CD4-positive, alpha-beta T cell (primary cell): ENCODE measurements at regions not wholly inside any gene's neighbourhood (a gene's known extent, or its start where the extent isn't known, plus 50 kb on each side); places are given as distances from the start of the nearest gene placed in this dataset.

Experiments used
- ATAC-seq: fragments of 200-7000 bp; cut with Tn5 transposase; one replicate; pipeline ENCODE4 v1.10.0; 2022; ENCODE audit warnings: mild to moderate bottlenecking; ENCODE audit not compliant: poor library complexity
- CTCF ChIA-PET: fragments of 350-600 bp; sonication (Branson Sonifier 250); formaldehyde crosslinking; loops from one replicate; lab custom pipeline; 2021; ENCODE audit warnings: antibody characterized with exemption, inconsistent platforms; lab: Charles Lee
- POLR2A ChIA-PET: fragments of 350-600 bp; sonication (Branson Sonifier 250); formaldehyde crosslinking; loops from one replicate; lab custom pipeline; 2021; ENCODE audit warnings: antibody characterized with exemption, inconsistent platforms; lab: Charles Lee
- DNase-seq, 14 experiments: peaks; one replicate each; pipeline ENCODE4 v3.0.0-alpha.2; 2013 to 2020; ENCODE audit warnings: mixed read lengths in 2 of 14
- H3K27ac ChIP-seq, 2 donors: one replicate each; pipeline versions ENCODE4 v1.5.1 to v1.7.0; 2013; ENCODE audit warnings: low read length in 2 of 2, low read depth in 1 of 2, mild to moderate bottlenecking in 1 of 2
- H3K27me3 ChIP-seq, 2 experiments: 1 replicate in 1 of 2; 2 replicates in 1 of 2; pipeline versions ENCODE4 v1.6.1 to v1.7.0; 2013; ENCODE audit warnings: low read length in 2 of 2, control low read depth in 1 of 2, mild to moderate bottlenecking in 1 of 2, moderate library complexity in 1 of 2; ENCODE audit not compliant: insufficient read depth in 2 of 2, control insufficient read depth in 1 of 2
- H3K36me3 ChIP-seq: one replicate; pipeline ENCODE4 v1.6.1; 2013; ENCODE audit warnings: low read length, control low read depth; ENCODE audit not compliant: insufficient read depth
- H3K4me1 ChIP-seq: one replicate; pipeline ENCODE4 v1.6.1; 2013; ENCODE audit warnings: low read length, control low read depth; ENCODE audit not compliant: insufficient read depth
- H3K4me3 ChIP-seq: one replicate; pipeline ENCODE4 v1.5.1; 2013; ENCODE audit warnings: mild to moderate bottlenecking, low read length, moderate library complexity
- H3K9me3 ChIP-seq, 2 experiments: 1 replicate in 1 of 2; 2 replicates in 1 of 2; pipeline versions ENCODE4 v1.6.1 to v1.7.0; 2013; ENCODE audit warnings: low read length in 2 of 2, mild to moderate bottlenecking in 2 of 2, control low read depth in 1 of 2, moderate library complexity in 1 of 2; ENCODE audit not compliant: control insufficient read depth in 1 of 2, insufficient read depth in 1 of 2
- H3K27ac Mint-ChIP-seq: one replicate; pipeline ENCODE4 v1.8.0; 2020; ENCODE audit warnings: mixed read lengths
- H3K27me3 Mint-ChIP-seq: one replicate; pipeline ENCODE4 v1.8.0; 2021; ENCODE audit warnings: mixed read lengths
- H3K36me3 Mint-ChIP-seq: one replicate; pipeline ENCODE4 v1.8.0; 2021; ENCODE audit warnings: low read depth, mixed read lengths
- H3K4me1 Mint-ChIP-seq: one replicate; pipeline ENCODE4 v1.8.0; 2021; ENCODE audit warnings: low read depth, mixed read lengths
- H3K4me3 Mint-ChIP-seq: one replicate; pipeline ENCODE4 v1.8.0; 2020; ENCODE audit warnings: mild to moderate bottlenecking, mixed read lengths
- H3K9me3 Mint-ChIP-seq: one replicate; pipeline ENCODE4 v1.8.0; 2020; ENCODE audit warnings: mixed read lengths
- CTCF ChIP-seq: fragments of 200-600 bp; IDR thresholded peaks from one replicate; pipeline ENCODE4 v1.8.0; 2022; ENCODE audit warnings: antibody characterized with exemption, mild to moderate bottlenecking
- intact Hi-C, 2 experiments: fragments of 100-400 bp; cut with DNase I in 1 of 2; cut with micrococcal nuclease in 1 of 2; formaldehyde crosslinking; loops; one replicate each; pipeline versions ENCODE4 v1.15.1 to v1.9.0; 2023 to 2025; cut with DNase I, micrococcal nuclease

GRCh38 chr14:97046967-97047366 is 249.8 kb downstream of the VRK1 start:
- POLR2A ChIA-PET = no interaction called here
- ATAC-seq = no peak
- H3K4me3 Mint-ChIP-seq = no peak overlapping the region

GRCh38 chr14:97052001-97052400 is 254.8 kb downstream of the VRK1 start:
- no peak for TF ChIP-seq CTCF
- Histone ChIP-seq H3K4me3 (no peak overlapping the region), H3K27ac (no peak overlapping the region), H3K9me3 (no peaks in the 10 kb centered on the region), H3K4me1 (no peaks in the 10 kb centered on the region), H3K27me3 (no peaks in the 10 kb centered on the region), H3K36me3 (no peaks in the 10 kb centered on the region)
- intact Hi-C loops = no loop called here
- H3K9me3 Mint-ChIP-seq = no peaks in the 10 kb centered on the region
- ChIA-PET CTCF (no interaction called here), POLR2A (no interaction called here)
- H3K27ac Mint-ChIP-seq = no peak overlapping the region
- H3K4me3 Mint-ChIP-seq = no peak overlapping the region
- no peaks in the 10 kb centered on the region for H3K36me3 Mint-ChIP-seq
- ATAC-seq (no peak), DNase-seq (no peak)
- H3K4me1 Mint-ChIP-seq = no peaks in the 10 kb centered on the region
- no peaks in the 10 kb centered on the region for H3K27me3 Mint-ChIP-seq

More at GRCh38 chr14:97046967-97047366, 249.8 kb downstream of the VRK1 start:
- Mint-ChIP-seq H3K4me1 (no peaks in the 10 kb centered on the region), H3K27ac (no peak overlapping the region), H3K9me3 (no peaks in the 10 kb centered on the region), H3K36me3 (no peaks in the 10 kb centered on the region), H3K27me3 (no peaks in the 10 kb centered on the region)
- intact Hi-C loops = no loop called here
- H3K9me3 ChIP-seq = no peaks in the 10 kb centered on the region
- H3K36me3 ChIP-seq = no peaks in the 10 kb centered on the region
- H3K27ac ChIP-seq = no peak overlapping the region
- no peak overlapping the region for H3K4me3 ChIP-seq
- H3K4me1 ChIP-seq = no peaks in the 10 kb centered on the region
- no peaks in the 10 kb centered on the region for H3K27me3 ChIP-seq
- TF ChIP-seq CTCF = no peak
- CTCF ChIA-PET = no interaction called here
- no peak for DNase-seq

- no peak overlapping the region for H3K27ac ChIP-seq
- Mint-ChIP-seq H3K27me3 (no peaks in the 10 kb centered on the region), H3K9me3 (no peaks in the 10 kb centered on the region), H3K36me3 (no peaks in the 10 kb centered on the region), H3K27ac (no peak overlapping the region), H3K4me3 (no peak overlapping the region), H3K4me1 (no peaks in the 10 kb centered on the region)
- H3K4me3 ChIP-seq = no peak overlapping the region
- CTCF ChIA-PET = no interaction called here
- no peaks in the 10 kb centered on the region for H3K27me3 ChIP-seq
- no peaks in the 10 kb centered on the region for H3K36me3 ChIP-seq
- no peaks in the 10 kb centered on the region for H3K4me1 ChIP-seq
- no peak for TF ChIP-seq CTCF
- intact Hi-C loops = no loop called here
- H3K9me3 ChIP-seq = no peaks in the 10 kb centered on the region
- ATAC-seq (no peak), DNase-seq (no peak)
- POLR2A ChIA-PET = no interaction called here
These were observed 256.8 kb downstream of the VRK1 start for GRCh38 chr14:97053941-97054340.
